ENCODE measurements at regions not wholly inside any gene's neighbourhood (a gene's known extent, or its start where the extent isn't known, plus 50 kb on each side); places are given as distances from the start of the nearest gene placed in this dataset.

DNA sequence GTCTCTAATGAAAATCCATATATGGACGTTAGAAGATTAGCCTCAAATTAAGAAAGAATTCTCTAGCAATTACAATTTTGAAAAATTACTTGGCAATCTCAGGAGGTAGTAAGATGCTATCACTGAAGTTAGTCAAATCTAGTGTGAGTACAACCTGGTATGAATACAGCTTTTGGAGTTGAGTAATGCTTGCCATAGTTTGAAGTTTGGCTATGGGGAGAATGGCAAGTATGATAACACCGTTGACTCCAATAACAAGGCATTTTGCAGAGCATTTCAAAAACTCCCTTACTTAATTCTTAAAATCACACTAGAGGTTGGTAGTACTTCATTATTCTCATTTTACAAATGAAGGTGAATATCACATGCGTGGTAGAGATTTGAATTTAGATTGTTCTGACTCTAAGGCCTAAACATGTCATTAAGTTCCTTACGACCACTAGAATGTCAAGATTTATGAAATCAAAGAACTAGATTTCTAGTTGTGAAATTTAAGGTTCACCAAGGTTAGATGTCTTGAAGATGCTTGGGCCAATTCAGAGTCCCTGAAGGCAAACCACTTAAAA lies 355.4 kb downstream of the ETS1 start:
- no peak for TF ChIP-seq POLR2AphosphoS5 (IDR thresholded peaks at IDR 0.05; ENCODE audit: low read depth, low read length)
- TF ChIP-seq POLR2A (IDR thresholded peaks at IDR 0.05; ENCODE audit: low read depth, low read length) = no peak
- no peak for TF ChIP-seq TAF1 (IDR thresholded peaks at IDR 0.05; ENCODE audit: borderline replicate concordance, low read depth, low read length)
